Activated CD8-positive, alpha-beta T cell treated with anti-CD3 and anti-CD28 coated beads for 36 hours (primary cell): ENCODE measurements at regions not wholly inside any gene's neighbourhood (a gene's known extent, or its start where the extent isn't known, plus 50 kb on each side); places are given as distances from the start of the nearest gene placed in this dataset.

ENCODE experiments used
- ATAC-seq: fragments of 200-7000 bp; cut with Tn5 transposase; one replicate; pipeline ENCODE4 v1.10.0; 2021; ENCODE audit warnings: mild to moderate bottlenecking, moderate library complexity
- CTCF ChIA-PET: fragments of 350-600 bp; sonication (Branson Sonifier 250); formaldehyde crosslinking; loops from one replicate; lab custom pipeline; 2021; ENCODE audit warnings: antibody characterized with exemption; lab: Charles Lee
- POLR2A ChIA-PET: fragments of 350-600 bp; sonication (Branson Sonifier 250); formaldehyde crosslinking; loops from one replicate; lab custom pipeline; 2021; ENCODE audit warnings: antibody characterized with exemption; lab: Charles Lee
- DNase-seq: peaks from one replicate; pipeline ENCODE4 v3.0.0-alpha.2; 2020
- H3K27ac Mint-ChIP-seq: one replicate; pipeline ENCODE4 v1.8.0; 2021; ENCODE audit warnings: mild to moderate bottlenecking, mixed read lengths
- H3K27me3 Mint-ChIP-seq: one replicate; pipeline ENCODE4 v1.8.0; 2021; ENCODE audit warnings: mixed read lengths
- H3K36me3 Mint-ChIP-seq: one replicate; pipeline ENCODE4 v1.8.0; 2021; ENCODE audit warnings: low read depth, mixed read lengths
- H3K4me1 Mint-ChIP-seq: one replicate; pipeline ENCODE4 v1.8.0; 2021; ENCODE audit warnings: low read depth, mixed read lengths
- H3K4me3 Mint-ChIP-seq: one replicate; pipeline ENCODE4 v1.8.0; 2021; ENCODE audit warnings: mild to moderate bottlenecking, moderate library complexity, mixed read lengths
- H3K9me3 Mint-ChIP-seq: one replicate; pipeline ENCODE4 v1.8.0; 2021; ENCODE audit warnings: mixed read lengths
- CTCF ChIP-seq: fragments of 200-600 bp; IDR thresholded peaks from one replicate; pipeline ENCODE4 v1.8.0; 2022; ENCODE audit warnings: antibody characterized with exemption, mild to moderate bottlenecking
- intact Hi-C: fragments of 100-400 bp; cut with micrococcal nuclease; formaldehyde crosslinking; loops from one replicate; pipeline ENCODE4 v1.10.0; 2022

GRCh38 chr2:217611056-217611455 lies 391.7 kb downstream of the TNS1 start:
- TF ChIP-seq CTCF: no peak
- Mint-ChIP-seq H3K9me3 (no peaks in the 10 kb centered on the region), H3K27me3 (no peaks in the 10 kb centered on the region), H3K4me1 (peaks cover 47% of the 10 kb centered on the region), H3K36me3 (peaks cover 5% of the 10 kb centered on the region), H3K4me3 (peak overlapping the region; percentile 26), H3K27ac (peak overlapping the region; percentile 81)
- intact Hi-C loops: no loop called here
- ChIA-PET POLR2A (interaction anchor here (0.5 to 1.5 kb wide), 4 partner anchors 9 to 491 kb away, joined by 3 to 5 read pairs (median 3); no protein-coding TSS in a partner anchor), CTCF (interaction anchor here (1.3 kb wide), 1 partner anchor 40 kb away, joined by 3 read pairs; no protein-coding TSS in a partner anchor)
- ATAC-seq: no peak
- peak; percentile 19 for DNase-seq

- peak overlapping the region; percentile 26 for H3K4me3 Mint-ChIP-seq
- intact Hi-C loops: no loop called here
- DNase-seq (peak; percentile 90), ATAC-seq (peak; percentile 89)
- peak overlapping the region; percentile 81 for H3K27ac Mint-ChIP-seq
- no peaks in the 10 kb centered on the region for H3K9me3 Mint-ChIP-seq
- H3K36me3 Mint-ChIP-seq: peaks cover 5% of the 10 kb centered on the region
- ChIA-PET POLR2A (interaction anchor here (1.0 to 1.5 kb wide), 3 partner anchors 9 to 36 kb away, joined by 3 to 5 read pairs (median 3); no protein-coding TSS in a partner anchor), CTCF (interaction anchor here (0.9 to 1.3 kb wide), 2 partner anchors 40 to 41 kb away, joined by 3 read pairs; no protein-coding TSS in a partner anchor)
- no peaks in the 10 kb centered on the region for H3K27me3 Mint-ChIP-seq
- TF ChIP-seq CTCF: no peak
- H3K4me1 Mint-ChIP-seq: peaks cover 47% of the 10 kb centered on the region
Measured at GRCh38 chr2:217610401-217610814, 392.4 kb downstream of the TNS1 start.

GRCh38 chr2:217609952-217610351 lies 392.8 kb downstream of the TNS1 start:
- peaks cover 44% of the 10 kb centered on the region for H3K4me1 Mint-ChIP-seq
- peak overlapping the region; percentile 81 for H3K27ac Mint-ChIP-seq
- ATAC-seq (peak; percentile 8), DNase-seq (peak; percentile 11)
- CTCF ChIA-PET: interaction anchor here (0.9 kb wide), 1 partner anchor 40 kb away, joined by 3 read pairs; no protein-coding TSS in a partner anchor
- POLR2A ChIA-PET: no interaction called here
- H3K9me3 Mint-ChIP-seq: no peaks in the 10 kb centered on the region
- no peak for TF ChIP-seq CTCF
- H3K4me3 Mint-ChIP-seq: no peak overlapping the region
- intact Hi-C loops: no loop called here
- peaks cover 5% of the 10 kb centered on the region for H3K36me3 Mint-ChIP-seq
- H3K27me3 Mint-ChIP-seq: no peaks in the 10 kb centered on the region

- H3K27ac Mint-ChIP-seq: no peak overlapping the region
- no peak for ATAC-seq
- ChIA-PET CTCF (interaction anchor here (2.6 kb wide), 1 partner anchor 44 kb away, joined by 7 read pairs; no protein-coding TSS in a partner anchor), POLR2A (no interaction called here)
- H3K9me3 Mint-ChIP-seq: no peaks in the 10 kb centered on the region
- H3K36me3 Mint-ChIP-seq: no peaks in the 10 kb centered on the region
- DNase-seq: no peak
- no peak for TF ChIP-seq CTCF
- H3K4me3 Mint-ChIP-seq: no peak overlapping the region
- peaks cover under 1% of the 10 kb centered on the region for H3K27me3 Mint-ChIP-seq
- peaks cover 27% of the 10 kb centered on the region for H3K4me1 Mint-ChIP-seq
- intact Hi-C loops: no loop called here
Measured at GRCh38 chr2:217606296-217606695, 396.5 kb downstream of the TNS1 start.

- Mint-ChIP-seq H3K27me3 (peaks cover 2% of the 10 kb centered on the region), H3K36me3 (no peaks in the 10 kb centered on the region), H3K4me3 (no peak overlapping the region), H3K27ac (no peak overlapping the region), H3K9me3 (no peaks in the 10 kb centered on the region), H3K4me1 (peaks cover 10% of the 10 kb centered on the region)
- intact Hi-C loops: no loop called here
- ATAC-seq (no peak), DNase-seq (no peak)
- CTCF ChIA-PET: interaction anchor here (2.6 kb wide), 1 partner anchor 46 kb away, joined by 7 read pairs; no protein-coding TSS in a partner anchor
- POLR2A ChIA-PET: no interaction called here
- no peak for TF ChIP-seq CTCF
Measured at GRCh38 chr2:217604527-217605194, 398.1 kb downstream of the TNS1 start.
